ENCODE measurements at regions not wholly inside any gene's neighbourhood (a gene's known extent, or its start where the extent isn't known, plus 50 kb on each side); places are given as distances from the start of the nearest gene placed in this dataset.
"Not testable (repeated sequence)": the region's sequence is repeated elsewhere in the genome, so short reads cannot be mapped to it uniquely, and the experiment has no call there.

DNA sequence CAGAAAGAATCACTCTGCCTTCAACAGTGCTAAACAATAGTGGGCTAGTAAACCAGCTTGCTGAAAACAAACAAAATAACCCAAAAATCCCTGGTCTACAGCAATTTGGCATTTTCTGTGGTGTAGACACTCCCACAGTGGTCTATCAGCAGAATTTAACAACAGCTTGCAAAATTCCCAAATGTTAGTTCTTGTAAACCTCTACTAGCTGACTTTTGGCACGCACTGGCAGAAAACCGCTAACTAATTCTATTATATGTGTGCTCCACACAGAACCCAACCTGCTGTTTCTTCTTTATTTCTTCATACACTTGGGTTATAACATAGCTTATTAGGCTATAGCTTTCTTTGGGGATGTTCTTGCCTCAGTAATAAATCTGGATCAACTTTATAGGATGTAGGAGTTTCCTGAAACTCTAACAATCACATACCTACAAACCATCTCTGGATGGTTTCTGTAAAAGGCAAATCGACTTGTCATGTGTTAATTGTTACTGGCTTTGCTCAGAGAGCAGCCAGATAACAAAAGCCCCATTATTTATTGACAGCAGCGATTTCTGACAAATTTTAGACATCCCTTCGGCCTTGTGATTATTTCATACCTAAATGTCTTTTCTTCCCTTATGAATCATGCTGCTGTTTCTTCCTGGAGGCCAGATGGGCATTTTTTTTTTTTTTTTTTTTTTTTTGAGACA is 82.7 kb upstream of the NAA35 start:
- Mint-ChIP-seq H3K27me3 (no peaks in the 10 kb centered on the region), H3K4me1 (peaks cover 0 to 3% (median 0%) of the 10 kb centered on the region in 7 donors), H3K27ac (no peak overlapping the region), H3K4me3 (no peak overlapping the region), H3K36me3 (peaks cover 2 to 31% (median 12%) of the 10 kb centered on the region in 5 donors), H3K9me3 (peaks cover 0 to 2% (median 0%) of the 10 kb centered on the region in 11 donors)
- ChIA-PET POLR2A (no interaction called here), CTCF (no interaction called here)
- Histone ChIP-seq H3K4me1 (ENCODE audit: control insufficient read depth in 2 of 2, insufficient read depth in 2 of 2, low read length in 2 of 2) (no peaks in the 10 kb centered on the region), H3K27me3 (ENCODE audit: control insufficient read depth in 2 of 2, insufficient read depth in 2 of 2, low read length in 2 of 2) (no peaks in the 10 kb centered on the region), H3K9me3 (ENCODE audit: control insufficient read depth in 2 of 3, low read length in 3 of 3) (no peaks in the 10 kb centered on the region), H3K36me3 (ENCODE audit: control insufficient read depth in 2 of 3, insufficient read depth in 3 of 3, low read length in 3 of 3) (no peaks in the 10 kb centered on the region), H3K27ac (ENCODE audit: low read depth, low read length) (no peak overlapping the region), H3K4me3 (ENCODE audit: low read length) (no peak overlapping the region)
- DNase-seq (no peak), ATAC-seq (no peak)
- intact Hi-C loops (cut with micrococcal nuclease): no loop called here

DNA sequence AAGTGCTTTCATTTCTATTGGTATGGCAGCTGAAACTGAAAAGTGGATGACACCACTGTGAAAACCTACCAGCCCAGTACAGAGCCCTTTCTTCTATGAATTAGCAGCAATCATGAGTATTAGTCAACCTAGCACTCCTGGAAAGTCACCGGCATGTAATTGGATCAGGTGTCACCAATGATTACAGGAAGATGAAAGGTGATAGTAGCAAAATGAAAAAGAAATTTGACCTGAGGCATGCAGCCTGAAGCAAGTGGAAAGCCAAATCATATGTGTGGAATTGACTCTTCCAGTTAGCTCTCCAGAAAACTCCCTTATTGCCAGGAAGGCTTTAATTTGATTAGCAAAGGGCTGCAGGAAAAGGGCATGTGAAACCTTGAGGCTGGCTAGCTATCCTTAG is 81.2 kb upstream of the NAA35 start:
- Mint-ChIP-seq H3K36me3 (peaks cover 2 to 37% (median 17%) of the 10 kb centered on the region in 5 donors), H3K27me3 (peaks cover 0 to 5% (median 0%) of the 10 kb centered on the region in 5 donors), H3K4me1 (peaks cover 0 to 2% (median 0%) of the 10 kb centered on the region in 7 donors), H3K9me3 (peaks cover 0 to 11% (median 4%) of the 10 kb centered on the region in 11 donors), H3K4me3 (no peak overlapping the region), H3K27ac (no peak overlapping the region)
- no peaks in the 10 kb centered on the region for H3K9me3 ChIP-seq (ENCODE audit: control insufficient read depth in 2 of 3, low read length in 3 of 3)
- ATAC-seq (no peak), DNase-seq (no peak)
- H3K36me3 ChIP-seq (ENCODE audit: control insufficient read depth in 2 of 3, insufficient read depth in 3 of 3, low read length in 3 of 3): no peaks in the 10 kb centered on the region
- intact Hi-C loops (cut with micrococcal nuclease): no loop called here
- no peaks in the 10 kb centered on the region for H3K27me3 ChIP-seq (ENCODE audit: control insufficient read depth in 2 of 2, insufficient read depth in 2 of 2, low read length in 2 of 2)
- H3K4me3 ChIP-seq (ENCODE audit: low read length): no peak overlapping the region
- H3K27ac ChIP-seq (ENCODE audit: low read depth, low read length): no peak overlapping the region
- no peaks in the 10 kb centered on the region for H3K4me1 ChIP-seq (ENCODE audit: control insufficient read depth in 2 of 2, insufficient read depth in 2 of 2, low read length in 2 of 2)
- CTCF ChIA-PET: no interaction called here
- POLR2A ChIA-PET: interaction anchor here (0.7 kb wide), 1 partner anchor 1763 kb away, joined by 3 read pairs; no protein-coding TSS in a partner anchor

DNA sequence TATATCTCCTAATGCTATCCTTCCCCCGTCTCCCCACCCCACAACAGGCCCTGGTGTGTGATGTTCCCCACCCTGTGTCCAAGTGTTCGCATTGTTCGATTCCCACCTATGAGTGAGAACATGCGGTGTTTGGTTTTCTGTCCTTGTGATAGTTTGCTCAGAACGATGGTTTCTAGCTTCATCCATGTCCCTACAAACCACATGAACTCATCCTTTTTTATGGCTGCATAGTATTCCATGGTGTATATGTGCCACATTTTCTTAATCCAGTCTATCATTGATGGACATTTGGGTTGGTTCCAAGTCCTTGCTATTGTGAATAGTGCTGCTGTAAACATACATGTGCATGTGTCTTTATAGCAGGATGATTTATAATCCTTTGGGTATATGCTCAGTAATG is 79.1 kb upstream of the NAA35 start:
- H3K27me3 ChIP-seq (ENCODE audit: control insufficient read depth in 2 of 2, insufficient read depth in 2 of 2, low read length in 2 of 2); H3K4me1 Mint-ChIP-seq; DNase-seq; CTCF ChIA-PET; H3K9me3 ChIP-seq (ENCODE audit: control insufficient read depth in 2 of 3, low read length in 3 of 3); H3K4me3 ChIP-seq (ENCODE audit: low read length); H3K27ac ChIP-seq (ENCODE audit: low read depth, low read length); H3K36me3 ChIP-seq (ENCODE audit: control insufficient read depth in 2 of 3, insufficient read depth in 3 of 3, low read length in 3 of 3); H3K4me1 ChIP-seq (ENCODE audit: control insufficient read depth in 2 of 2, insufficient read depth in 2 of 2, low read length in 2 of 2); H3K4me3 Mint-ChIP-seq; intact Hi-C loops (cut with micrococcal nuclease); ATAC-seq; H3K27ac Mint-ChIP-seq; POLR2A ChIA-PET: not testable (repeated sequence)
- Mint-ChIP-seq H3K27me3 (peaks cover 0 to 13% (median 0%) of the 10 kb centered on the region in 5 donors), H3K36me3 (peaks cover 0 to 46% (median 31%) of the 10 kb centered on the region in 5 donors), H3K9me3 (peaks cover 2 to 31% (median 13%) of the 10 kb centered on the region in 11 donors)

DNA sequence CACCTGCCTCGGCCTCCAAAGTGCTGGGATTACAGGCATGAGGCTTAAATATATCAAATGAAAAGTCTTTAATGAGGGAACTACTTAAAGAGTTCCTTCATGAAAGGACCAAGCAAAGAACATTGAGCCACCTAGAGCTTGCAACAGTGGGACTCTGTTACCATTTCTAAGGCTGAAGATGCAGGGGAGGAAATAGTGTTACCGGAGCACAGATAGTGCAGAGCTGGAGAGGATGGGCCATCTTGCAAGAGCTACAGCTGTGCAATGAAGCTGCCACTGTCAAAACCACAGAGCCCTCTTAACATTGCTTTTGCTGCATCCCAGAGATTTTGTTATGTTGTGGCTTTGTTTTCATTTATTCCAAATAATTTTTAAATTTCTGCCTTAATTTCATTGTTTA is 77.1 kb upstream of the NAA35 start:
- no peak overlapping the region for H3K27ac Mint-ChIP-seq
- Histone ChIP-seq H3K36me3 (ENCODE audit: control insufficient read depth in 2 of 3, insufficient read depth in 3 of 3, low read length in 3 of 3) (no peaks in the 10 kb centered on the region), H3K4me3 (ENCODE audit: low read length) (no peak overlapping the region), H3K27me3 (ENCODE audit: control insufficient read depth in 2 of 2, insufficient read depth in 2 of 2, low read length in 2 of 2) (no peaks in the 10 kb centered on the region), H3K9me3 (ENCODE audit: control insufficient read depth in 2 of 3, low read length in 3 of 3) (no peaks in the 10 kb centered on the region), H3K4me1 (ENCODE audit: control insufficient read depth in 2 of 2, insufficient read depth in 2 of 2, low read length in 2 of 2) (no peaks in the 10 kb centered on the region), H3K27ac (ENCODE audit: low read depth, low read length) (no peak overlapping the region)
- no peak for ATAC-seq
- peaks cover 0 to 41% (median 31%) of the 10 kb centered on the region in 5 donors for H3K36me3 Mint-ChIP-seq
- POLR2A ChIA-PET: no interaction called here
- H3K27me3 Mint-ChIP-seq: peaks cover 0 to 17% (median 0%) of the 10 kb centered on the region in 5 donors
- intact Hi-C loops (cut with micrococcal nuclease): no loop called here
- peaks cover 2 to 31% (median 13%) of the 10 kb centered on the region in 11 donors for H3K9me3 Mint-ChIP-seq
- no peak for DNase-seq
- CTCF ChIA-PET: no interaction called here
- no peak overlapping the region for H3K4me3 Mint-ChIP-seq
- H3K4me1 Mint-ChIP-seq: peaks cover 0 to 3% (median 0%) of the 10 kb centered on the region in 7 donors

DNA sequence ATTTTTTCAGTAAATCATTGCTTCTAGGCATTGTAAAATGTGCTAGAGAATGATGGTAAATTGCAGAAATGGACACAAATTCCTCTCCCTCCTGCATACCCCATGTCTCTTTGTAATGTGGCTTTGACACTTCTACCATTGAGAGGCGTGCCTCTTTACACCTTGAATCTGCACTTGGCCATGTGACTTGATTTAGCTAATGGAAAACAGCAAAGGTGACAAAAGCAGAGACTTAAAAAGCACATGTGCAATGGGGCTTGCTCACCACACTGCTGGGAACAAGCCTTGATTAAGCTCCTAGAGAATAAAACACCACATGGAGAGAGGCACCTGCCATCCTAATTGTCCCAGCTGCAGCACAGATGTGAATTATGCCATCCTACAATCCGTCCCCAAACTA is 69.9 kb upstream of the NAA35 start:
- POLR2A ChIA-PET: no interaction called here
- Mint-ChIP-seq H3K36me3 (peaks cover 0 to 7% (median 0%) of the 10 kb centered on the region in 5 donors), H3K4me3 (no peak overlapping the region), H3K9me3 (peaks cover 0 to 10% (median 2%) of the 10 kb centered on the region in 11 donors), H3K27ac (no peak overlapping the region), H3K4me1 (peaks cover 0 to 5% (median 0%) of the 10 kb centered on the region in 7 donors), H3K27me3 (peaks cover 0 to 7% (median 0%) of the 10 kb centered on the region in 5 donors)
- CTCF ChIA-PET: no interaction called here
- Histone ChIP-seq H3K27me3 (ENCODE audit: control insufficient read depth in 2 of 2, insufficient read depth in 2 of 2, low read length in 2 of 2) (no peaks in the 10 kb centered on the region), H3K27ac (ENCODE audit: low read depth, low read length) (no peak overlapping the region), H3K4me3 (ENCODE audit: low read length) (no peak overlapping the region), H3K4me1 (ENCODE audit: control insufficient read depth in 2 of 2, insufficient read depth in 2 of 2, low read length in 2 of 2) (no peaks in the 10 kb centered on the region), H3K9me3 (ENCODE audit: control insufficient read depth in 2 of 3, low read length in 3 of 3) (no peaks in the 10 kb centered on the region), H3K36me3 (ENCODE audit: control insufficient read depth in 2 of 3, insufficient read depth in 3 of 3, low read length in 3 of 3) (no peaks in the 10 kb centered on the region)
- ATAC-seq (no peak), DNase-seq (no peak)
- intact Hi-C loops (cut with micrococcal nuclease): no loop called here

DNA sequence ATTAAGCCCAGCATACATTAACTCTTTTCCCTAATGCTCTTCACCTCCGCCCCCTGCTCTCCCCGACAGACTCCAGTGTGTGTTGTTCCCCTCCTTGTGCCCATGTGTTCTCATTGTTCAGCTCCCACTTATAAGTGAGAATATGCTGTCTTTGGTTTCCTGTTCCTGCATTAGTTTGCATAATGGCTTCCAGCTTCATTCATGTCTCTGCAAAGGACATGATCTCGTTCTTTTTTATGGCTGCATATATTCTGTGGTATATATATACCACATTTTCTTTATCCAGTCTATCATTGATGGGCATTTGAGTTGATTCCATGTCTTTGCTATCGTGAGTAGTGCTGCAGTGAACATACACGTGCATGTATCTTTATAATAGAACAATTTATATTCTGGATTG is 69.3 kb upstream of the NAA35 start:
- POLR2A ChIA-PET; H3K4me1 ChIP-seq (ENCODE audit: control insufficient read depth in 2 of 2, insufficient read depth in 2 of 2, low read length in 2 of 2); H3K27ac Mint-ChIP-seq; CTCF ChIA-PET; H3K9me3 Mint-ChIP-seq; intact Hi-C loops (cut with micrococcal nuclease); H3K36me3 Mint-ChIP-seq; H3K27me3 ChIP-seq (ENCODE audit: control insufficient read depth in 2 of 2, insufficient read depth in 2 of 2, low read length in 2 of 2); H3K4me1 Mint-ChIP-seq; H3K27me3 Mint-ChIP-seq; H3K4me3 Mint-ChIP-seq; H3K4me3 ChIP-seq (ENCODE audit: low read length); H3K36me3 ChIP-seq (ENCODE audit: control insufficient read depth in 2 of 3, insufficient read depth in 3 of 3, low read length in 3 of 3); ATAC-seq; DNase-seq; H3K9me3 ChIP-seq (ENCODE audit: control insufficient read depth in 2 of 3, low read length in 3 of 3); H3K27ac ChIP-seq (ENCODE audit: low read depth, low read length): not testable (repeated sequence)

DNA sequence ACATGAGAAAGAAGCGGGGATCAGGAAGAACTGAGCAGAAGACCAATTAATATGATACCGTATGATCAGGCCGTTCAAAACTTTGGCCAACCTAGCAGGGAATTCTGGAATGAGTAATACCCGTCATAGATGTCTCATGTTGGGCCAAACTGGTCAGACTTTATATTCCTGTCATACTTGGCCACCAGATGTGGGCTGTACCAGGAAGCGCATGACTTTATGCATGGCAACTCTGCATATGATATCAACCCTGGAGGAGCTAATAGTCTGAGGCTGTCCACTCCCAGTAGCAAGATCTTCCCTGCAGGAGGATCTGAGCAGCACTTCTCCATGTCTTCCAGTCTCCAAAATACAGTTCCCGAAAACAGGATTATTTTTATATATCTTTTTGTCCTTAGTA is 68.5 kb upstream of the NAA35 start:
- ChIA-PET POLR2A (no interaction called here), CTCF (no interaction called here)
- Mint-ChIP-seq H3K9me3 (peaks cover 0 to 3% (median 0%) of the 10 kb centered on the region in 11 donors), H3K36me3 (peaks cover 0 to 4% (median 0%) of the 10 kb centered on the region in 5 donors), H3K4me1 (peaks cover 0 to 5% (median 0%) of the 10 kb centered on the region in 7 donors), H3K4me3 (no peak overlapping the region), H3K27ac (no peak overlapping the region), H3K27me3 (peaks cover 0 to 7% (median 0%) of the 10 kb centered on the region in 5 donors)
- intact Hi-C loops (cut with micrococcal nuclease): no loop called here
- Histone ChIP-seq H3K27ac (ENCODE audit: low read depth, low read length) (no peak overlapping the region), H3K4me1 (ENCODE audit: control insufficient read depth in 2 of 2, insufficient read depth in 2 of 2, low read length in 2 of 2) (no peaks in the 10 kb centered on the region), H3K9me3 (ENCODE audit: control insufficient read depth in 2 of 3, low read length in 3 of 3) (no peaks in the 10 kb centered on the region), H3K27me3 (ENCODE audit: control insufficient read depth in 2 of 2, insufficient read depth in 2 of 2, low read length in 2 of 2) (no peaks in the 10 kb centered on the region), H3K4me3 (ENCODE audit: low read length) (no peak overlapping the region), H3K36me3 (ENCODE audit: control insufficient read depth in 2 of 3, insufficient read depth in 3 of 3, low read length in 3 of 3) (no peaks in the 10 kb centered on the region)
- DNase-seq: no peak
- ATAC-seq: no peak
